HCT116 (cell line): ENCODE measurements at regions not wholly inside any gene's neighbourhood (a gene's known extent, or its start where the extent isn't known, plus 50 kb on each side); places are given as distances from the start of the nearest gene placed in this dataset.

Experiments
- CTCF ChIP-seq, 3 experiments: fragments of 200-600 bp in 1 of 3; sonication (generic) in 1 of 3; IDR thresholded peaks in 2 of 3; conservative IDR thresholded peaks in 1 of 3; 2 replicates each; pipeline ENCODE4 v1.5.1; 2012 to 2017; ENCODE audit warnings: low read depth in 2 of 3, low read length in 2 of 3, antibody characterized with exemption in 1 of 3, borderline replicate concordance in 1 of 3, control low read depth in 1 of 3, mild to moderate bottlenecking in 1 of 3, mixed read lengths in 1 of 3, mixed run types in 1 of 3, moderate library complexity in 1 of 3; ENCODE audit not compliant: insufficient read depth in 1 of 3
- EZH2 ChIP-seq: fragments of 200-600 bp; sonication (generic); IDR thresholded peaks from 2 replicates; pipeline ENCODE4 v1.6.1; 2017; ENCODE audit warnings: antibody characterized with exemption, mixed run types
- EZH2phosphoT487 ChIP-seq: fragments of 200-600 bp; IDR thresholded peaks from 2 replicates; pipeline ENCODE4 v1.6.1; 2018; ENCODE audit warnings: antibody characterized with exemption, borderline replicate concordance
- MAX ChIP-seq: IDR thresholded peaks from 2 replicates; pipeline ENCODE4 v1.6.1; 2012
- POLR2A ChIP-seq: IDR thresholded peaks from 2 replicates; pipeline ENCODE4 v1.7.0; 2011; ENCODE audit warnings: borderline replicate concordance; ENCODE audit not compliant: insufficient read depth, insufficient read length; ENCODE audit errors: extremely low read depth
- POLR2AphosphoS5 ChIP-seq: IDR thresholded peaks from 2 replicates; pipeline ENCODE4 v1.6.1; 2011; ENCODE audit warnings: mild to moderate bottlenecking, low read depth, low read length, moderate library complexity
- RAD21 ChIP-seq: IDR thresholded peaks from 2 replicates; pipeline ENCODE4 v1.6.1; 2012; ENCODE audit warnings: low read depth, mild to moderate bottlenecking
- SIN3A ChIP-seq: IDR thresholded peaks from 2 replicates; pipeline ENCODE4 v1.6.1; 2012; ENCODE audit warnings: low read depth
- SP1 ChIP-seq: IDR thresholded peaks from 2 replicates; pipeline ENCODE4 v1.6.1; 2012; ENCODE audit warnings: low read depth
- SRF ChIP-seq: IDR thresholded peaks from 2 replicates; pipeline ENCODE4 v1.6.1; 2012; ENCODE audit warnings: low read depth
- YY1 ChIP-seq: IDR thresholded peaks from 2 replicates; pipeline ENCODE4 v1.6.1; 2011; ENCODE audit warnings: low read length, low read depth, moderate library complexity, mild to moderate bottlenecking; ENCODE audit not compliant: insufficient replicate concordance; ENCODE audit errors: extremely low read depth
- ZNF274 ChIP-seq: fragments of 200-500 bp; sonication (Bioruptor generic); IDR thresholded peaks from 2 replicates; pipeline ENCODE4 v1.6.1; 2014; ENCODE audit warnings: mild to moderate bottlenecking, low read depth, low read length, inconsistent platforms
- TF ChIP-seq, protein P1 (sequence below): IDR thresholded peaks from 2 replicates; pipeline ENCODE4 v1.6.1; 2012

- TF ChIP-seq EZH2 (no peak), SRF (no peak), POLR2A (no peak), POLR2AphosphoS5 (no peak), YY1 (no peak), ZNF274 (no peak), MAX (no peak), CTCF (IDR thresholded peaks at IDR 0.05 in 2 of 3, conservative IDR thresholded peaks at IDR 0.05 in 1 of 3; ENCODE audit: borderline replicate concordance in 1 of 3, insufficient read depth in 1 of 3, low read depth in 2 of 3, low read length in 2 of 3) (no peak), EZH2phosphoT487 (no peak), SIN3A (no peak), RAD21 (no peak), SP1 (no peak)
- TF ChIP-seq, protein P1, sequence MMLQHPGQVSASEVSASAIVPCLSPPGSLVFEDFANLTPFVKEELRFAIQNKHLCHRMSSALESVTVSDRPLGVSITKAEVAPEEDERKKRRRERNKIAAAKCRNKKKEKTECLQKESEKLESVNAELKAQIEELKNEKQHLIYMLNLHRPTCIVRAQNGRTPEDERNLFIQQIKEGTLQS, result no peak
These were observed 545.9 kb upstream of the RIOK2 start for GRCh38 chr5:97728920-97729319.
